AG04449 (cell line): ENCODE measurements at regions not wholly inside any gene's neighbourhood (a gene's known extent, or its start where the extent isn't known, plus 50 kb on each side); places are given as distances from the start of the nearest gene placed in this dataset.

Experiments used
- CTCF ChIA-PET: fragments of 350-600 bp; formaldehyde crosslinking; extraction: SDS; loops from one replicate; lab custom pipeline; 2021; ENCODE audit warnings: antibody characterized with exemption; lab: Yijun Ruan, JAX
- POLR2A ChIA-PET: fragments of 400-600, 350-600 bp; formaldehyde crosslinking; extraction: SDS; loops from one replicate; lab custom pipeline; 2020; ENCODE audit warnings: antibody characterized with exemption, inconsistent platforms; lab: Yijun Ruan, JAX
- DNase-seq: peaks from one replicate; pipeline ENCODE4 v3.0.0-alpha.2; 2010; ENCODE audit warnings: low read depth, low spot score
- H3K4me3 ChIP-seq: 2 replicates; pipeline ENCODE4 v1.5.1; 2011; ENCODE audit warnings: low read depth, mild to moderate bottlenecking, control low read depth, low read length
- TF ChIP-seq, protein P1 (sequence below): IDR thresholded peaks from one replicate; pipeline ENCODE4 v1.5.1; 2011; ENCODE audit warnings: mild to moderate bottlenecking, moderate library complexity, low read length, control low read depth, inconsistent platforms; ENCODE audit not compliant: insufficient read depth; ENCODE audit errors: missing control alignments

GRCh38 chr5:67831048-67831447 is 384.5 kb upstream of the PIK3R1 start:
- TF ChIP-seq, protein P1, sequence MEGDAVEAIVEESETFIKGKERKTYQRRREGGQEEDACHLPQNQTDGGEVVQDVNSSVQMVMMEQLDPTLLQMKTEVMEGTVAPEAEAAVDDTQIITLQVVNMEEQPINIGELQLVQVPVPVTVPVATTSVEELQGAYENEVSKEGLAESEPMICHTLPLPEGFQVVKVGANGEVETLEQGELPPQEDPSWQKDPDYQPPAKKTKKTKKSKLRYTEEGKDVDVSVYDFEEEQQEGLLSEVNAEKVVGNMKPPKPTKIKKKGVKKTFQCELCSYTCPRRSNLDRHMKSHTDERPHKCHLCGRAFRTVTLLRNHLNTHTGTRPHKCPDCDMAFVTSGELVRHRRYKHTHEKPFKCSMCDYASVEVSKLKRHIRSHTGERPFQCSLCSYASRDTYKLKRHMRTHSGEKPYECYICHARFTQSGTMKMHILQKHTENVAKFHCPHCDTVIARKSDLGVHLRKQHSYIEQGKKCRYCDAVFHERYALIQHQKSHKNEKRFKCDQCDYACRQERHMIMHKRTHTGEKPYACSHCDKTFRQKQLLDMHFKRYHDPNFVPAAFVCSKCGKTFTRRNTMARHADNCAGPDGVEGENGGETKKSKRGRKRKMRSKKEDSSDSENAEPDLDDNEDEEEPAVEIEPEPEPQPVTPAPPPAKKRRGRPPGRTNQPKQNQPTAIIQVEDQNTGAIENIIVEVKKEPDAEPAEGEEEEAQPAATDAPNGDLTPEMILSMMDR: no peak
- no peak for DNase-seq
- ChIA-PET CTCF (no interaction called here), POLR2A (no interaction called here)
- no peak overlapping the region for H3K4me3 ChIP-seq

- TF ChIP-seq, protein P1: no peak
- CTCF ChIA-PET: no interaction called here
- POLR2A ChIA-PET: no interaction called here
- no peak for DNase-seq
- H3K4me3 ChIP-seq: no peak overlapping the region
These were observed 388.0 kb upstream of the PIK3R1 start for GRCh38 chr5:67827541-67827940.

GRCh38 chr5:67824852-67825251 is 390.7 kb upstream of the PIK3R1 start:
- CTCF ChIA-PET: no interaction called here
- POLR2A ChIA-PET: no interaction called here
- no peak for DNase-seq
- TF ChIP-seq, protein P1: no peak
- H3K4me3 ChIP-seq: no peak overlapping the region

DNA sequence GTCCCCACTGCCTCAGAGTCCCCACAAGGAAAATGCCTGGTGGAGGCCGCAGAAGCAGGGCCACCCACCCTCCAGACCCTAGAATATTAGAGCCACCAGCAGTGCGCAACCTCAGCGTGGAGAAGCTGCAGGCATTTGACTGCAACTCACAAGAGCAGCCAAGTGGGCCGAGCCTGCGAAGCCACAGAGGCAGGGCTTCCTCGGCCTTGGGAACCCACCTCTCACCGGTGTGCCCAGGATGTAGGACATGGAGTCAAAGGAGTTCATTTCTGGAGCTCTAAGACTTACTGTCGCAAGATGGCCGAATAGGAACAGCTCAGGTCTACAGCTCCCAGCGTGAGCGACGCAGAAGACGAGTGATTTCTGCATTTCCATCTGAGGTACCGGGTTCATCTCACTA is 397.9 kb upstream of the PIK3R1 start:
- TF ChIP-seq, protein P1: no peak
- DNase-seq: no peak
- ChIA-PET CTCF (no interaction called here), POLR2A (no interaction called here)
- no peak overlapping the region for H3K4me3 ChIP-seq

DNA sequence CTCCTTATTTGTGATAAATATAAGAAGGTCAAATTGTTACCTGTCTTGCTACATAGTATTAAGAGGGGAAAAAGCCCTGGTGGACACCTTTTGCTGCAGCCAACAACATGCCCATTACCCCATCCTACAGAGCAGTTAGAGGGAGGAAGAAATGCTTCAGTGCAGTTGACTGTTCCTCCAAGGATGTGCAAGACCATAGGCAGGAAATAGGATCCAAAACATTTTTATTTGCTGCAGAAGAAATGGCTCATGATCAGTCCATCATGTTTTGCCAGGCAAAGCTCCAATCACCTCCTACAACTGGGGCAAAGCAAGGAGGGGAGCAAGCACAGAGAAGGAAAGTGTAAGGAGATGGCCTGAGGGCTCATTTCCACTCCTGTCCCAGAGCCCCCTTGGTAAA is 399.1 kb upstream of the PIK3R1 start:
- no peak overlapping the region for H3K4me3 ChIP-seq
- CTCF ChIA-PET: no interaction called here
- TF ChIP-seq, protein P1: no peak
- DNase-seq: no peak
- POLR2A ChIA-PET: no interaction called here

GRCh38 chr5:67815455-67816391 is 399.8 kb upstream of the PIK3R1 start:
- CTCF ChIA-PET: no interaction called here
- H3K4me3 ChIP-seq: no peak overlapping the region
- POLR2A ChIA-PET: no interaction called here
- no peak for DNase-seq
- TF ChIP-seq, protein P1: no peak
